ENCODE measurements at regions not wholly inside any gene's neighbourhood (a gene's known extent, or its start where the extent isn't known, plus 50 kb on each side); places are given as distances from the start of the nearest gene placed in this dataset.

- TF ChIP-seq CTCF (conservative IDR thresholded peaks at IDR 0.05 in 1 of 2, IDR thresholded peaks at IDR 0.05 in 1 of 2; ENCODE audit: low read depth in 1 of 2, low read length in 2 of 2) (no peak), EZH2 (IDR thresholded peaks at IDR 0.05; ENCODE audit: low read length, missing control alignments) (no peak)
Measured at GRCh38 chr12:72162875-72163274, 109.3 kb upstream of the TRHDE start.

All from fibroblast of lung (primary cell).